HUES64 (cell line): ENCODE measurements at regions not wholly inside any gene's neighbourhood (a gene's known extent, or its start where the extent isn't known, plus 50 kb on each side); places are given as distances from the start of the nearest gene placed in this dataset.

Source experiments
- H3K27ac ChIP-seq: 2 replicates; pipeline ENCODE4 v1.7.0; 2013; ENCODE audit warnings: low read depth, low read length, inconsistent platforms
- H3K27me3 ChIP-seq: 2 replicates; pipeline ENCODE4 v1.6.1; 2013; ENCODE audit warnings: mild to moderate bottlenecking, low read length; ENCODE audit not compliant: insufficient read depth
- H3K36me3 ChIP-seq: 2 replicates; pipeline ENCODE4 v1.6.1; 2013; ENCODE audit warnings: mild to moderate bottlenecking, low read length; ENCODE audit not compliant: insufficient read depth
- H3K4me1 ChIP-seq: 2 replicates; pipeline ENCODE4 v1.6.1; 2013; ENCODE audit warnings: mild to moderate bottlenecking, low read length, moderate library complexity; ENCODE audit not compliant: insufficient read depth
- H3K4me3 ChIP-seq: 2 replicates; pipeline ENCODE4 v1.5.1; 2013; ENCODE audit warnings: mild to moderate bottlenecking, low read length, moderate library complexity
- H3K9ac ChIP-seq: 2 replicates; pipeline ENCODE4 v1.6.1; 2013; ENCODE audit warnings: mild to moderate bottlenecking, low read depth, low read length
- H3K9me3 ChIP-seq: 2 replicates; pipeline ENCODE4 v1.6.1; 2013; ENCODE audit warnings: low read depth, low read length; ENCODE audit not compliant: insufficient read depth
- WGBS: fragments of 150-250, 120-280 bp; methylation state at CpG from one replicate; pipeline ENCODE4 v1.1.7; 2013; ENCODE audit warnings: missing lambda C conversion rate; 5-methylcytosine and 5-hydroxymethylcytosine counted together

DNA sequence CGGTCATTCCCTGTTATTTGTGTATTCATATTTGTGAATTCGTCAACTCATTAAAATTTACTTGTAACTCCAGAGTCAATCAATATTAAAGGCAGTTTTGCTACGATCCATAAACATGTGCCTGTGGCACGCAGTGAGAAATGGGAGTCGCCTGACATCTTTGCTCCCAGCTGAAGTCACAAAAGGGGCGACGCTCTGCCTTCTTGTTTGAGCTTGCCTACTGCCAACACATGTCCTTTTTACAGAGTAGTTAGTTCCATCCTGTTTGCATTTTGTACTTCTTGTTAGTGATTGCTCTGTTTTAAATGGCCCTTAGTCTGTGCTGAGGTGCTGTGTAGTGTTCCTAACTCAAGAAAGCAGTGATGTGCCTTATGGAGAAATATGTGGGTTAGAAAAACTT lies 305.3 kb downstream of the ETS1 start:
- Histone ChIP-seq H3K36me3 (no peaks in the 10 kb centered on the region), H3K27me3 (no peaks in the 10 kb centered on the region), H3K9me3 (no peaks in the 10 kb centered on the region), H3K27ac (no peak overlapping the region), H3K4me3 (no peak overlapping the region), H3K4me1 (no peaks in the 10 kb centered on the region), H3K9ac (no peak overlapping the region)
- WGBS: 92% methylated on average over 7 of the region's 7 CpGs

DNA sequence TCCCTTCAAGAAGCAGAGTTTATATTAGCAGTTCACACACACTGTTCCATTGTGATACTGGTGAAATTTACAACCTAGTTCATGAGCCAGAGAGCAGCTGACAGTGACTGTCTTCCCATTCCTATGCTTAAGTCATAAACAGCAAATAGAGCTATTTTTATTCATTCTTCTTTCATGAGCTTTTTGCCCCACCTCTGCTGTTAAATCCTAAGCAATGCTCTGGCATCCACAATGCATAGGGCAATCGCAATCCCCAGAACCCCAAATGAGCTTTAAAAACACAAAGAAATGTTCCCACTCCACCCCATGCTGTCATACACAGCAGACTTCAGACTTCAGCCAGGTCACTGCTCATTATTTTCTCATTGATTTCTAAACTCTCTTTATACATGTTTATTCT lies 307.5 kb downstream of the ETS1 start:
- Histone ChIP-seq H3K9me3 (no peaks in the 10 kb centered on the region), H3K36me3 (no peaks in the 10 kb centered on the region), H3K27ac (no peak overlapping the region), H3K9ac (no peak overlapping the region), H3K4me1 (no peaks in the 10 kb centered on the region), H3K27me3 (no peaks in the 10 kb centered on the region), H3K4me3 (no peak overlapping the region)
- WGBS: 82% methylated on average over 1 of the region's 1 CpG

DNA sequence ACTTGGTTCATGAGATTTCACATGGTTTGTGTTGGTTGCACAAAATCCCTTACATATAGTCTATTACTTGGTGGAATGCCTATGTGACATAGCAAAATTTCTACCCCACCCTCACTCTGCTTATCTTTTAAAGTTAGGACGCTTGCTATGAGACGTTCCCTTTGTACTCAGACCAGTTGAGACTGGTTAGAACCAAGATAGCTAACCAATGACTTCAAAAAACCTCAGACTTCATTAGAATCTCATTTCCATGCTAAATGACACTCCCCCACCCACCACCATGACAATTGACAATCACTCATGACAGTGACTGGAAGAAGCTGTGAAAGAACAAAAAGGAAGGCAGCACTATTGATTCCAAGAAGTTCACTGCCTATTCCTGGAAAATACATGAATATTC lies 313.6 kb downstream of the ETS1 start:
- H3K9ac ChIP-seq: no peak overlapping the region
- no peaks in the 10 kb centered on the region for H3K9me3 ChIP-seq
- no peak overlapping the region for H3K4me3 ChIP-seq
- no peaks in the 10 kb centered on the region for H3K4me1 ChIP-seq
- no peak overlapping the region for H3K27ac ChIP-seq
- H3K36me3 ChIP-seq: no peaks in the 10 kb centered on the region
- WGBS: 97% methylated on average over 2 of the region's 2 CpGs
- H3K27me3 ChIP-seq: no peaks in the 10 kb centered on the region

DNA sequence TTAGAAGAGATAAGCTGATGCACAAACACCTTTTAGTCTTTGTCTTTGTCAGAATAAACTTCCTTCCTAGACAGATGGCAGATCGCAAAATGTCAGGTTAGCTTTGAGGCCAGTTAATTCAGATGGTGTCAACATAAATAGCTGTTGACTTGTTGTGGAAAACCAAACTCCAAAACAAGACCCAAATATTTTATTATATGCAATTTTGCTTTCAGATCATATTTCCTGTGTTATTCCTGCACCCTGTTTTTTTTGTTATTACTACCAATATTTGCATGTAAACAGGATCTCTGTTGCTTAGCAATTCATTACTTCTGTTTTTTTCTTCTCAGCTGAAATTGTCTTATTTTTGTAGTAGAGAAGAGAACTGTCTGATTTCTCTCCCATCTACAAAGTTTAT lies 316.0 kb downstream of the ETS1 start:
- WGBS: 100% methylated on average over 1 of the region's 1 CpG
- Histone ChIP-seq H3K4me1 (no peaks in the 10 kb centered on the region), H3K27me3 (no peaks in the 10 kb centered on the region), H3K27ac (no peak overlapping the region), H3K9ac (no peak overlapping the region), H3K36me3 (no peaks in the 10 kb centered on the region), H3K4me3 (no peak overlapping the region), H3K9me3 (no peaks in the 10 kb centered on the region)

DNA sequence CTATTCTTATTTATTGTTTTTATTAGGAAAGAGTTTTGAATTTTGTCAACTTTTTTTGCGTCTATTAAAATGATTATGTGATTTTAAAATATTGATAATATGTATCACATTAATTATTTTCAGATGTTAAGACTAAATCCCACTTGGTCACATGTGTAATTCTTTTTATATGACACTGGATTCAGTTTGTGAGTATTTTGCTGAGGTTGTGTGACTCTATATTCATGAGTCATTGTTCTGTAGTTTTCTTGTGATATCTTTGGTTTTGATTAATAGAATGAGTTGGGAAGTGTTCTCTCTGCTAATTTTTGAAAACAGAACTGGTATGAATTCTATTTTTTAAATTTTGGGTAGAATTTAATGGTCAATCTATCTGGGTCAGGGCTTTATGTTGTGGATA lies 317.9 kb downstream of the ETS1 start:
- no peaks in the 10 kb centered on the region for H3K27me3 ChIP-seq
- H3K4me1 ChIP-seq: no peaks in the 10 kb centered on the region
- no CpG with 5 or more reads among the region's 1 CpG for WGBS
- no peak overlapping the region for H3K4me3 ChIP-seq
- no peaks in the 10 kb centered on the region for H3K9me3 ChIP-seq
- no peaks in the 10 kb centered on the region for H3K36me3 ChIP-seq
- H3K27ac ChIP-seq: no peak overlapping the region
- no peak overlapping the region for H3K9ac ChIP-seq

DNA sequence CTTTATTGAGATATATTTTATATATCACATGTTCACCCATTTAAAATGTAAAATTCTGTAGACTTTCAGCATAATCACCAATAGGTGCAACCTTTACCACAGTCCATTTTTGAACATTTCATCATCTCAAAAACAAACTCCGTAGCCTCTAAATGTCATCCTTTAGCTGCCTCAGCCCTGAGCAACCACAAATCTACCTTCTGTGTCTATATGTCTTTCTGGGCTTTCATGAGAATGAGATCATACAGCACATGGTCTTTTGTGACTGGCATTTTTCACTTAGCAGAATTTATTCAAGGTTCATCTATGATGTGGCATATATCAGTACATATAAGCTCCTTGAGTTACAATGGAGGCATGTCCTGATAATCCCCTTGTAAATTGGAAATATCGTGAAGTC lies 320.5 kb downstream of the ETS1 start:
- H3K4me3 ChIP-seq: no peak overlapping the region
- WGBS: 99% methylated on average over 2 of the region's 2 CpGs
- H3K27me3 ChIP-seq: no peaks in the 10 kb centered on the region
- H3K9me3 ChIP-seq: no peaks in the 10 kb centered on the region
- H3K36me3 ChIP-seq: no peaks in the 10 kb centered on the region
- H3K9ac ChIP-seq: no peak overlapping the region
- no peaks in the 10 kb centered on the region for H3K4me1 ChIP-seq
- H3K27ac ChIP-seq: no peak overlapping the region

DNA sequence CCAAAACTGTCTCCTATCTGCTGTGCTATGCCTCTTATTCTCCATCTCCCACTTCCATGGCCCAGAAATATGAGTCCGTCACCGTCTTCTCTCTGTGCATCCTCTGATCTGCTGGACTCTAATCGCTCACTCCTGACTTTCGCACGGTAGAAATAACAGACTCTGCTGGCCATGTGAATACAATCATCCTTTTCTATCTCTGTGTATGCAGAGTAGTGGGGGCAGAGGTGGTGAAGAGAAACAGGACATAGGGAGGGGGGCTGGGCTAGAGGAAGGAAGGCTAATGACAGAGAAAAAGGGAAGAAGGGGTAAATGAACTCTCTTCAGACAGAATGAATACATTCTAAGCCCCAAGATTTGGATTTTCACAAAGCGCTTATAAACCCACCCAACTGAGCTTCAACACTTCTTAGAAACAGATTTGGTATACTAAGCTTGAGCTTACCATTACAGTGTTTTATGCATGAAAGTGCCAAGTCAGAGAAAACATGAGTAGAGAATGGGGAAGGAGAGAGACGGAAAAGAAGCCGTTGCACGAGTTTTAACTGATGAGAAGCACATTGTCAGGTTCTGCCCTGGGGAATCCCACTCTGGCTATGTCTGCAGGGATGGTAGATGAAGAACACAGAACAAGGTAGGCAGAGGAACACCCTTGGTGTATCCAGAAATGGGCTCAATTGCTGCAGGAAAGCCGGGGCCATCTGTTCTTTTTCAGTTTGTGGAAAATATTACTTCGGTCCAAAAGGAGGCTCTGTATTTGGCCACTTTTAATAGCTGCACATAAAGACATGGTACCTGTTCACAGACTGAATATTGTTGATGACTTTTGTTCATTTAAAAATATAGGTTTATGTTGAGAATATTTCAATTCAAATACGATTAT lies 324.7 kb downstream of the ETS1 start:
- WGBS: 92% methylated on average over 11 of the region's 12 CpGs

DNA sequence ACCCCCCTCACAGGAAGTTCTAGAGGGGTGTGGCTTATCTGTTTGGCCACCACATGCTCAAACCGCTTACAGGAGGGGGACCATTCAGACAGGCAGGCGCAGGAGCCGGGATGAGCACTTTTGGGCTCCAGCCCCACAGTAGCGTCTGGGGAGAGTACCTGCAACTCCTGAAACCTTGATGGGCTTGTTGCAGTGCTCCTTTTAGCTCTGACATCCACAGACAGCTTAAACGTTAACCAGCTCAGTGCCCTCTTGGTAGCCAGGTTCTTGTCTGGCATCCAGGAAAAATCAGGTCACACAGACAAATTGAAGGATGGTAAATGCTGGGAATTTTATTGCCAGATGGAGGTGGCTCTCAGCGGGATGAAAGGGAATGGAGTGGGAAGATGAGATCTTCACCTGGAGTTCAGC lies 326.3 kb downstream of the ETS1 start:
- Histone ChIP-seq H3K9ac (no peak overlapping the region), H3K4me3 (no peak overlapping the region), H3K36me3 (no peaks in the 10 kb centered on the region), H3K9me3 (no peaks in the 10 kb centered on the region), H3K27ac (no peak overlapping the region), H3K4me1 (no peaks in the 10 kb centered on the region), H3K27me3 (no peaks in the 10 kb centered on the region)
- 76% methylated on average over 6 of the region's 6 CpGs for WGBS

More for the DNA sequence above, 324.7 kb downstream of the ETS1 start:
- Histone ChIP-seq H3K9me3 (no peaks in the 10 kb centered on the region), H3K4me1 (no peaks in the 10 kb centered on the region), H3K9ac (no peak overlapping the region), H3K27ac (no peak overlapping the region), H3K4me3 (no peak overlapping the region), H3K27me3 (no peaks in the 10 kb centered on the region), H3K36me3 (no peaks in the 10 kb centered on the region)

DNA sequence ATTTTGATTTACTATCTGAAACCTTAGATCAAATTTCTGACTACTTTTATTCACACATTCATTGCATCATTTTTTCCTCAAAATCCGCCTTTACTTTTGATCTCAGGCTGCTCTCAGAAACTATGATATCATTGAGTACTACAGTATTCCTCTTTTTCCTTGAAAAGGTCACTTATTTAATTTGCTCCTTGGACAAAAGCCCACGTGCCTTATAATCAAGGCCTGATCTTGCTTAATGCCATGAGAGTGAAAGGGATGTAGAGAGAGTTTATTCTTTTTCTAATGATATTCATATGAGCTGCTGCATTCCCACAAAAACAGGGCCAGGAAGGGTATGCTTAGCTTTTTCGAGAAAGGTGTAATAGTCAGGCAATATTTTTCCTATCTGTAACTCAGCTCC lies 327.0 kb downstream of the ETS1 start:
- Histone ChIP-seq H3K9me3 (no peaks in the 10 kb centered on the region), H3K4me1 (no peaks in the 10 kb centered on the region), H3K4me3 (no peak overlapping the region), H3K27me3 (no peaks in the 10 kb centered on the region), H3K36me3 (no peaks in the 10 kb centered on the region), H3K9ac (no peak overlapping the region), H3K27ac (no peak overlapping the region)
- WGBS: 80% methylated on average over 3 of the region's 3 CpGs

DNA sequence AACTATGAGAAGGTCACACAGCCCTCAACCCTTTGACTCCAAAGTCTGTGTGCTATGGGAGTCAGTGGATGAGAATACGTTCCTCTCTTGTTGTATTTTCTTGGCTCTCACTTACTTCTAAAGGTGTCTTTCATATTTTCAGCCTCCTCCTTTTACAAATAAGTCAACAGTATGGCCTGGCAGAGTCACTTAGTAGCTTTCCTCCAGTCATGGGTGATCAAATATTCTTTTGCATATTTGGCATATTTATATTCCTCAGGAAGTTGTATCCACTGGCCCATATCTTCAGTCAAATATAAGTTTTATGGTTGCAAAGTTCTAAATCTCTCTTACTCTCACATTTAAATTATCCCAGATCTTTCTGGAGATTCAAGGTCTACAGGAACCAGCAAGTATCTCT lies 327.5 kb downstream of the ETS1 start:
- WGBS: 100% methylated on average over 1 of the region's 1 CpG
- Histone ChIP-seq H3K27ac (no peak overlapping the region), H3K27me3 (no peaks in the 10 kb centered on the region), H3K4me1 (no peaks in the 10 kb centered on the region), H3K4me3 (no peak overlapping the region), H3K9ac (no peak overlapping the region), H3K36me3 (no peaks in the 10 kb centered on the region), H3K9me3 (no peaks in the 10 kb centered on the region)

DNA sequence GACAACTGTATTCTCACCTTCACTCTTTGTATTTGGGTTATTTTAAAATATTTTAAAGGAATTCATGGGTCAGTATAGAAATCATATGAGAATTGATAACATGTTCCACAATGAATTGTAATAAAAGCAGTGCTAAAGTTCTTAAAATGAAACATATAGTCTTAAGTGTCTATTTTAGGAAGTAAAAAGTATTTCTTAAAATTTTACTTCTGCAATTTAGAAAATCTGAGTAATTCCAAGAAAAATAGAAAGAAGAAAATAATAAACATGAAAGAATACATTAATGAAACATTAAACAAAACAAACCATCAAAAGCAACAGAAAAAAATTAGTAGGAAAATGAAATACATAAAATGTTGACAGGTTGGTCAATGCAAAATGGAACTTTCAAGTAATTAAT lies 332.4 kb downstream of the ETS1 start:
- Histone ChIP-seq H3K4me3 (no peak overlapping the region), H3K27me3 (no peaks in the 10 kb centered on the region), H3K9me3 (no peaks in the 10 kb centered on the region), H3K27ac (no peak overlapping the region), H3K4me1 (no peaks in the 10 kb centered on the region), H3K9ac (no peak overlapping the region), H3K36me3 (no peaks in the 10 kb centered on the region)

DNA sequence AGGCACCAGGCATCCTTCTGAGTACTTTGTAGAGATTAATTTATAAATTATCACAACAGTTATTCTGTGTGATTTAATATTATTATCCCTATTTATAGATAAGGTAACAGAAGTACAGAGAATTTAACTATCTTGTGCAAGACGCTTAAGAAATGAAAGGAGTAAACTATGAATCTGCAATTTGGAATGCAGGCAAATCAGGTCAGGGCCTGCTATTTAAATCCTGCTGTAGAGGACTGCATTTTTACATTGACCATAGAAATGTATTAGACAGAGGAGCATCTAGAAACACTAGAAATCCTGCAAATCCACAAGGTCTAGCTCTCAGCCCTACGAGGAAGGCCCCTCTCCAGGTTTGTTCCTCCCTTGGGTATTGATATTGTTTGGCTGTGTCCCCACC lies 336.2 kb downstream of the ETS1 start:
- Histone ChIP-seq H3K9me3 (no peaks in the 10 kb centered on the region), H3K4me3 (no peak overlapping the region), H3K9ac (no peak overlapping the region), H3K36me3 (no peaks in the 10 kb centered on the region), H3K27me3 (no peaks in the 10 kb centered on the region), H3K4me1 (no peaks in the 10 kb centered on the region), H3K27ac (no peak overlapping the region)
- WGBS: 92% methylated on average over 2 of the region's 2 CpGs
